PC-3 (cell line): ENCODE measurements at regions not wholly inside any gene's neighbourhood (a gene's known extent, or its start where the extent isn't known, plus 50 kb on each side); places are given as distances from the start of the nearest gene placed in this dataset.
"Not testable (repeated sequence)": the region's sequence is repeated elsewhere in the genome, so short reads cannot be mapped to it uniquely, and the experiment has no call there.

Source experiments
- ATAC-seq: fragments of 200-7000 bp; cut with Tn5 transposase; 2 replicates; pipeline ENCODE4 v1.9.1; 2020; ENCODE audit warnings: mild to moderate bottlenecking, moderate library complexity
- BruUV-seq: library from RNA; stranded (reverse); fragments of 400-500 nt; replicated peaks from 2 replicates; lab custom pipeline; 2021; lab: Mats Ljungman, UMichigan
- CTCF ChIA-PET: fragments of 300-600 bp; sonication (Branson Sonifier 250); formaldehyde crosslinking; loops from one replicate; lab custom pipeline; 2022; ENCODE audit warnings: antibody characterized with exemption; lab: Charles Lee
- POLR2A ChIA-PET: fragments of 300-600 bp; sonication (Branson Sonifier 250); formaldehyde crosslinking; loops from one replicate; lab custom pipeline; 2022; ENCODE audit warnings: antibody characterized with exemption; ENCODE audit not compliant: unreplicated experiment; lab: Charles Lee
- DNase-seq: peaks from one replicate; pipeline ENCODE4 v3.0.0-alpha.2; 2015
- H2AFZ ChIP-seq: fragments of 300-600 bp; sonication (generic); 2 replicates; pipeline ENCODE4 v1.6.0; 2016; ENCODE audit warnings: antibody characterized with exemption, low read length
- H3F3A ChIP-seq: fragments of 300-600 bp; sonication (generic); one replicate; pipeline ENCODE4 v1.6.0; 2017; ENCODE audit warnings: antibody characterized with exemption, low read length, control low read depth, mild to moderate bottlenecking; ENCODE audit not compliant: unreplicated experiment
- H3K27ac ChIP-seq: fragments of 300-600 bp; sonication (generic); 2 replicates; pipeline ENCODE4 v1.5.1; 2016; ENCODE audit warnings: mild to moderate bottlenecking, low read length
- H3K27me3 ChIP-seq: fragments of 300-600 bp; sonication (generic); 2 replicates; pipeline ENCODE4 v1.6.1; 2016; ENCODE audit warnings: low read length, mixed read lengths
- H3K36me3 ChIP-seq: fragments of 300-600 bp; sonication (generic); 2 replicates; pipeline ENCODE4 v1.6.1; 2016; ENCODE audit warnings: low read depth, mixed run types, low read length, mixed read lengths
- H3K4me1 ChIP-seq: fragments of 300-600 bp; sonication (generic); 2 replicates; pipeline ENCODE4 v1.5.1; 2016; ENCODE audit warnings: low read length; ENCODE audit not compliant: insufficient read depth
- H3K4me2 ChIP-seq: fragments of 300-600 bp; sonication (generic); 2 replicates; pipeline ENCODE4 v1.6.0; 2016; ENCODE audit warnings: low read length
- H3K4me3 ChIP-seq: fragments of 300-600 bp; sonication (generic); 2 replicates; pipeline ENCODE4 v1.5.1; 2016; ENCODE audit warnings: mild to moderate bottlenecking, low read length, mixed read lengths
- H3K79me2 ChIP-seq: fragments of 300-600 bp; sonication (generic); 2 replicates; pipeline ENCODE4 v1.6.1; 2017; ENCODE audit warnings: low read length, mixed read lengths
- H3K9ac ChIP-seq: fragments of 300-600 bp; sonication (generic); 2 replicates; pipeline ENCODE4 v1.6.0; 2016; ENCODE audit warnings: mild to moderate bottlenecking, low read length
- H3K9me2 ChIP-seq: fragments of 300-600 bp; sonication (generic); replicated peaks from 2 replicates; pipeline ENCODE4 v1.6.1; 2016; ENCODE audit warnings: mixed run types, low read length, mixed read lengths
- H3K9me3 ChIP-seq: fragments of 300-600 bp; sonication (generic); 2 replicates; pipeline ENCODE4 v1.6.1; 2016; ENCODE audit warnings: low read length, mixed read lengths
- H4K20me1 ChIP-seq: fragments of 300-600 bp; sonication (generic); 2 replicates; pipeline ENCODE4 v1.6.1; 2016; ENCODE audit warnings: low read length, mixed read lengths
- CTCF ChIP-seq: fragments of 300-600 bp; sonication (generic); conservative IDR thresholded peaks from 2 replicates; pipeline ENCODE4 v1.5.1; 2017; ENCODE audit warnings: antibody characterized with exemption, low read depth, mild to moderate bottlenecking, low read length
- EZH2 ChIP-seq: fragments of 300-600 bp; sonication (generic); IDR thresholded peaks from one replicate; pipeline ENCODE4 v1.6.1; 2017; ENCODE audit warnings: antibody characterized with exemption, mild to moderate bottlenecking, low read length; ENCODE audit not compliant: unreplicated experiment
- EZH2phosphoT487 ChIP-seq: fragments of 300-600 bp; sonication (generic); IDR thresholded peaks from 2 replicates; pipeline ENCODE4 v1.6.1; 2018; ENCODE audit warnings: mild to moderate bottlenecking, antibody characterized with exemption, low read length, borderline replicate concordance
- intact Hi-C: fragments of 100-400 bp; cut with micrococcal nuclease; formaldehyde crosslinking; loops from 2 replicates; pipeline ENCODE4 v1.9.0; 2023

GRCh38 chr14:85856430-85856829, 326.5 kb downstream of the FLRT2 start:
- intact Hi-C loops, result no loop called here
- no TSS peak for BruUV-seq
- no peaks in the 10 kb centered on the region for H3K4me1 ChIP-seq
- no peak overlapping the region for H3K9ac ChIP-seq
- no peak overlapping the region for H3K27ac ChIP-seq
- ChIA-PET POLR2A (no interaction called here), CTCF (no interaction called here)
- DNase-seq, result no peak
- TF ChIP-seq EZH2phosphoT487 (no peak), CTCF (peak; percentile 31; the same call in 1 of the 2 replicates), EZH2 (no peak)
- ATAC-seq, result no peak
- no peak overlapping the region for H2AFZ ChIP-seq
- H4K20me1 ChIP-seq, result no peaks in the 10 kb centered on the region
- H3K27me3 ChIP-seq, result no peaks in the 10 kb centered on the region
- 0 out of 2 replicates have a peak, but pooled peaks cover 7% of the 10 kb centered on the region for H3K9me3 ChIP-seq
- no peaks in the 10 kb centered on the region for H3F3A ChIP-seq
- no peak overlapping the region for H3K4me3 ChIP-seq
- H3K36me3 ChIP-seq, result no peaks in the 10 kb centered on the region
- H3K9me2 ChIP-seq, result no peaks in the 10 kb centered on the region
- H3K4me2 ChIP-seq, result no peak overlapping the region
- H3K79me2 ChIP-seq, result no peaks in the 10 kb centered on the region

- Histone ChIP-seq H3K4me1 (no peaks in the 10 kb centered on the region), H4K20me1 (no peaks in the 10 kb centered on the region), H3K4me3 (no peak overlapping the region), H3K4me2 (no peak overlapping the region), H3K27ac (no peak overlapping the region), H2AFZ (no peak overlapping the region), H3F3A (no peaks in the 10 kb centered on the region), H3K36me3 (no peaks in the 10 kb centered on the region), H3K9me3 (0 out of 2 replicates have a peak, but pooled peaks cover 7% of the 10 kb centered on the region), H3K9me2 (no peaks in the 10 kb centered on the region), H3K9ac (no peak overlapping the region), H3K27me3 (no peaks in the 10 kb centered on the region), H3K79me2 (no peaks in the 10 kb centered on the region)
- TF ChIP-seq EZH2phosphoT487, result no peak
- no peak for TF ChIP-seq EZH2
- no peak for TF ChIP-seq CTCF
- peak; percentile 9 for DNase-seq
- CTCF ChIA-PET, result no interaction called here
- no peak for ATAC-seq
- intact Hi-C loops, result no loop called here
- POLR2A ChIA-PET, result no interaction called here
- BruUV-seq, result no TSS peak
Observed at GRCh38 chr14:85853996-85854526, 324.1 kb downstream of the FLRT2 start.

- no peaks in the 10 kb centered on the region for H4K20me1 ChIP-seq
- ChIA-PET CTCF (interaction anchor here (0.7 kb wide), 1 partner anchor 43 kb away, joined by 3 read pairs; no protein-coding TSS in a partner anchor), POLR2A (no interaction called here)
- H3K4me3 ChIP-seq, result no peak overlapping the region
- no peak overlapping the region for H3K27ac ChIP-seq
- no peaks in the 10 kb centered on the region for H3K36me3 ChIP-seq
- TF ChIP-seq CTCF (no peak), EZH2phosphoT487 (no peak), EZH2 (no peak)
- BruUV-seq, result no TSS peak
- no peak for ATAC-seq
- DNase-seq, result no peak
- no peak overlapping the region for H2AFZ ChIP-seq
- intact Hi-C loops, result no loop called here
- H3K9ac ChIP-seq, result no peak overlapping the region
- no peaks in the 10 kb centered on the region for H3K79me2 ChIP-seq
- H3K4me1 ChIP-seq, result no peaks in the 10 kb centered on the region
- H3K9me2 ChIP-seq, result no peaks in the 10 kb centered on the region
- H3K9me3 ChIP-seq, result 0 out of 2 replicates have a peak, but pooled peaks cover 7% of the 10 kb centered on the region
- no peak overlapping the region for H3K4me2 ChIP-seq
- H3F3A ChIP-seq, result no peaks in the 10 kb centered on the region
- no peaks in the 10 kb centered on the region for H3K27me3 ChIP-seq
Observed at GRCh38 chr14:85852906-85853305, 323.0 kb downstream of the FLRT2 start.

GRCh38 chr14:85852123-85852522, 322.2 kb downstream of the FLRT2 start:
- H3K4me3 ChIP-seq, H2AFZ ChIP-seq, H3K9me2 ChIP-seq, H3K27me3 ChIP-seq, H3K4me1 ChIP-seq, H3F3A ChIP-seq, H4K20me1 ChIP-seq, H3K9me3 ChIP-seq, H3K27ac ChIP-seq, ATAC-seq, H3K4me2 ChIP-seq, POLR2A ChIA-PET, BruUV-seq, H3K79me2 ChIP-seq, intact Hi-C loops, H3K36me3 ChIP-seq, H3K9ac ChIP-seq: not testable (repeated sequence)
- CTCF ChIA-PET, result interaction anchor here (0.7 kb wide), 1 partner anchor 42 kb away, joined by 3 read pairs; no protein-coding TSS in a partner anchor
- peak; percentile 15 for DNase-seq
